ENCODE measurements at regions not wholly inside any gene's neighbourhood (a gene's known extent, or its start where the extent isn't known, plus 50 kb on each side); places are given as distances from the start of the nearest gene placed in this dataset.

GRCh38 chr9:16045651-16046280 lies 492.9 kb downstream of the CCDC171 start:
- TF ChIP-seq CTCF (conservative IDR thresholded peaks at IDR 0.05; ENCODE audit: low read length): no peak
- TF ChIP-seq EZH2phosphoT487 (IDR thresholded peaks at IDR 0.05; ENCODE audit: borderline replicate concordance, low read depth, low read length): no peak
